Gastrocnemius medialis (tissue), 4 donors: ENCODE measurements at regions not wholly inside any gene's neighbourhood (a gene's known extent, or its start where the extent isn't known, plus 50 kb on each side); places are given as distances from the start of the nearest gene placed in this dataset.

Experiments
- ATAC-seq, 2 donors: fragments of 150-250 bp; one replicate each; pipeline ENCODE4 v1.9.1; 2016
- DNase-seq, 2 donors: peaks; one replicate each; pipeline ENCODE4 v3.0.0-alpha.2; 2019
- H3K27ac ChIP-seq, 4 donors: fragments of 200-600 bp; sonication (generic); 1 replicate in 1 of 4; 2 replicates in 3 of 4; pipeline ENCODE4 v1.5.1; 2016 to 2018; ENCODE audit warnings: mild to moderate bottlenecking in 2 of 4, moderate library complexity in 1 of 4
- H3K27me3 ChIP-seq, 3 donors: fragments of 200-600 bp; sonication (generic) in 2 of 3; 1 replicate in 1 of 3; 2 replicates in 2 of 3; pipeline versions ENCODE4 v1.5.1 to v1.6.0; 2016 to 2019; ENCODE audit warnings: mild to moderate bottlenecking in 1 of 3, moderate library complexity in 1 of 3
- H3K36me3 ChIP-seq, 2 donors: fragments of 200-600 bp; sonication (generic) in 1 of 2; one replicate each; pipeline ENCODE4 v1.5.1; 2017 to 2018
- H3K4me1 ChIP-seq, 2 donors: fragments of 200-600 bp; sonication (generic) in 1 of 2; one replicate each; pipeline ENCODE4 v1.5.1; 2016 to 2017; ENCODE audit warnings: mild to moderate bottlenecking in 2 of 2
- H3K4me3 ChIP-seq, 4 donors: fragments of 200-600 bp; sonication (generic) in 3 of 4; 1 replicate in 1 of 4; 2 replicates in 3 of 4; pipeline ENCODE4 v1.5.1; 2016 to 2019; ENCODE audit warnings: mild to moderate bottlenecking in 2 of 4
- H3K9me3 ChIP-seq, 3 donors: fragments of 200-600 bp; sonication (generic) in 2 of 3; 1 replicate in 1 of 3; 2 replicates in 2 of 3; pipeline ENCODE4 v1.5.1; 2016 to 2019
- CTCF ChIP-seq, 5 experiments: fragments of 450-650 bp in 3 of 5; fragments of 200-600 bp in 2 of 5; sonication (generic) in 2 of 5; IDR thresholded peaks in 4 of 5; conservative IDR thresholded peaks in 1 of 5; 1 replicate in 4 of 5; 2 replicates in 1 of 5; pipeline ENCODE4 v1.5.1; 2016 to 2019; ENCODE audit warnings: antibody characterized with exemption in 5 of 5, mild to moderate bottlenecking in 3 of 5, moderate library complexity in 3 of 5
- POLR2A ChIP-seq, 2 donors: fragments of 450-650 bp; IDR thresholded peaks; one replicate each; pipeline ENCODE4 v1.6.1; 2017; ENCODE audit warnings: antibody characterized with exemption in 2 of 2, mild to moderate bottlenecking in 2 of 2, moderate library complexity in 2 of 2
- in situ Hi-C, 4 donors: fragments of 200-750 bp; cut with MboI; loops; one replicate each; pipeline versions ENCODE4 v1.15.0 to v1.8.0; 2017; ENCODE audit warnings: low sequenced_read_pairs in 4 of 4
- intact Hi-C: fragments of 100-400 bp; cut with DNase I; formaldehyde crosslinking; loops from one replicate; pipeline ENCODE4 v1.15.1; 2023; ENCODE audit warnings: low total_unique reads

GRCh38 chr14:54220704-54221431, 175.9 kb upstream of the CDKN3 start:
- DNase-seq (no peak), ATAC-seq (no peak)
- Histone ChIP-seq H3K4me1 (no peaks in the 10 kb centered on the region), H3K4me3 (peak overlapping the region in 3 of 4 donors; percentile 26 to 47 (median 34)), H3K36me3 (no peaks in the 10 kb centered on the region), H3K27ac (no peak overlapping the region), H3K27me3 (peaks cover 6 to 18% (median 10%) of the 10 kb centered on the region in 3 donors), H3K9me3 (no peaks in the 10 kb centered on the region)
- in situ Hi-C loops: no loop called here
- intact Hi-C loops: no loop called here
- TF ChIP-seq CTCF (IDR thresholded peaks at IDR 0.05 in 4 of 5, conservative IDR thresholded peaks at IDR 0.05 in 1 of 5): no peak
- TF ChIP-seq POLR2A (IDR thresholded peaks at IDR 0.05): no peak

- TF ChIP-seq CTCF (IDR thresholded peaks at IDR 0.05 in 4 of 5, conservative IDR thresholded peaks at IDR 0.05 in 1 of 5): no peak
- no peak for TF ChIP-seq POLR2A (IDR thresholded peaks at IDR 0.05)
- Histone ChIP-seq H3K4me1 (no peaks in the 10 kb centered on the region), H3K27ac (no peak overlapping the region), H3K27me3 (peaks cover 6 to 18% (median 10%) of the 10 kb centered on the region in 3 donors), H3K9me3 (no peaks in the 10 kb centered on the region), H3K4me3 (no peak overlapping the region), H3K36me3 (no peaks in the 10 kb centered on the region)
- intact Hi-C loops (no loop called here), in situ Hi-C loops (no loop called here)
- ATAC-seq (no peak), DNase-seq (no peak)
These were observed 175.4 kb upstream of the CDKN3 start for GRCh38 chr14:54221432-54221803.

- TF ChIP-seq CTCF (IDR thresholded peaks at IDR 0.05 in 4 of 5, conservative IDR thresholded peaks at IDR 0.05 in 1 of 5) (no peak), POLR2A (IDR thresholded peaks at IDR 0.05) (no peak)
- ATAC-seq: no peak
- H3K36me3 ChIP-seq: no peaks in the 10 kb centered on the region
- H3K27ac ChIP-seq: no peak overlapping the region
- H3K4me3 ChIP-seq: no peak overlapping the region
- H3K27me3 ChIP-seq: peaks cover 6 to 18% (median 10%) of the 10 kb centered on the region in 3 donors
- DNase-seq: no peak
- H3K4me1 ChIP-seq: no peaks in the 10 kb centered on the region
- intact Hi-C loops: no loop called here
- no peaks in the 10 kb centered on the region for H3K9me3 ChIP-seq
- in situ Hi-C loops: no loop called here
These were observed 174.8 kb upstream of the CDKN3 start for GRCh38 chr14:54221971-54222370.

- ATAC-seq (no peak), DNase-seq (no peak)
- Histone ChIP-seq H3K4me1 (no peaks in the 10 kb centered on the region), H3K4me3 (no peak overlapping the region), H3K9me3 (no peaks in the 10 kb centered on the region), H3K27ac (no peak overlapping the region), H3K36me3 (no peaks in the 10 kb centered on the region), H3K27me3 (peaks cover 5 to 18% (median 6%) of the 10 kb centered on the region in 3 donors)
- intact Hi-C loops: no loop called here
- in situ Hi-C loops: no loop called here
- TF ChIP-seq POLR2A (IDR thresholded peaks at IDR 0.05) (no peak), CTCF (IDR thresholded peaks at IDR 0.05 in 4 of 5, conservative IDR thresholded peaks at IDR 0.05 in 1 of 5) (no peak)
These were observed 172.9 kb upstream of the CDKN3 start for GRCh38 chr14:54223831-54224402.
